Dermis blood vessel endothelial cell (primary cell): ENCODE measurements at regions not wholly inside any gene's neighbourhood (a gene's known extent, or its start where the extent isn't known, plus 50 kb on each side); places are given as distances from the start of the nearest gene placed in this dataset.
A peak's percentile ranks its signal among the peaks of the same experiment; 100 is the strongest.

ENCODE experiments used
- DNase-seq: peaks from one replicate; pipeline ENCODE4 v3.0.0; 2010

- DNase-seq = no peak
Measured at GRCh38 chr10:90504172-90504571, 353.7 kb downstream of the HTR7 start.

- DNase-seq = no peak
Measured at GRCh38 chr10:90526721-90527120, 331.1 kb downstream of the HTR7 start.

DNA sequence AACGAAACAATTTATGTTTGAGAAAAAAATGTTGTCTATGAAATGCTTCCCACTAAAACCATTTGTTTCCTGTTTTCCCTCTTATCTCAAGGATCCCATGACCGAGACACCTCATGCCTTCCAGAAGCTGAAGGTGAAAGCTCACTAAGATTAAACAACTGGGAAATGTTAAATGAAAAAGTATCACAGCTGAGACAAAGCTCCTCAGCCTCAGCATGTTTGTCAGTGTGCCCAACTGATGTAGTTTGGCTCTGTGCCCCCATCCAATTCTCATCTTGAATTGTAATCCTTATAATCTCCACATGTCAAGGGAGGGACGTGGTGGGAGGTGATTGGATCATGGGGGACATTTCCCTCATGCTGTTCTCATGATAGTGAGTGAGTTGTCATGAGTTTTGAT is 327.3 kb downstream of the HTR7 start:
- no peak for DNase-seq

- no peak for DNase-seq
Measured at GRCh38 chr10:90557385-90557784, 300.5 kb downstream of the HTR7 start.

DNA sequence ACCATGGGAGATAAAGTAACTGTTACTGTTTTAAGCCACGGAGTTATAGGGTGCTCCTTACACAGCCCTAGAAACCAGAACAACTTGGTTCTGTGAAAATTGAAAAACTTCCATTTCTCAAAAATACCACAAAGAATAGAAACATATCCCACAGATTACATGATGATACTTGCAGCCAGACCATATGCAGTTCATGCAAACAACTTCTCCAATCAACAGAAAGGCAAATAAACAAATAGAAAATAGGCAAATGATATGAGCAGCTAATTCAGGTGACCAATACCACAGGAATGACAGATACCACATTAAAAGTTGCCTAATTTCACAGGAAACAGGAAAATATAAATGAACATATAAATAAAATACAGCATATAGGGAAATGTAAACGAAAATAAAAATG is 297.5 kb downstream of the HTR7 start:
- DNase-seq = no peak

DNA sequence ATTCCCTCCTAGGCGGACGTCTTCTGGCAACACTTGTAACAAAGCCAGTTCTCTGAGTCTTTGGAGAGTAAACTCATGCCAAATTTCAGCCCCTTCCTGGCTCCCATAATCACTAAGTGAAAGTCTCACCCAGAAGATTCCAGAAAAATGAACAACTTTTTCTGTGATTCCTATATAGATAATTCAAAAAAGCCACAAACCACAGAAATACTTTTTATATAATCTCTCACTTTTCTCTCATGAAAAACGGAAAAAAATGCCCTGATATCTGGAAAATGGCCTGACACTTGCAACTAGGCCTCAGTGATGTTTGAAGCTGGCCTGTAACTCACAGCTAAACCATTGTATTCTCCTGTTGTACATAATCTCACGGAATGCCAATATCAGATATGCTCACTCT is 296.2 kb downstream of the HTR7 start:
- no peak for DNase-seq

- DNase-seq = no peak
Measured at GRCh38 chr10:90571481-90572258, 286.2 kb downstream of the HTR7 start.

DNA sequence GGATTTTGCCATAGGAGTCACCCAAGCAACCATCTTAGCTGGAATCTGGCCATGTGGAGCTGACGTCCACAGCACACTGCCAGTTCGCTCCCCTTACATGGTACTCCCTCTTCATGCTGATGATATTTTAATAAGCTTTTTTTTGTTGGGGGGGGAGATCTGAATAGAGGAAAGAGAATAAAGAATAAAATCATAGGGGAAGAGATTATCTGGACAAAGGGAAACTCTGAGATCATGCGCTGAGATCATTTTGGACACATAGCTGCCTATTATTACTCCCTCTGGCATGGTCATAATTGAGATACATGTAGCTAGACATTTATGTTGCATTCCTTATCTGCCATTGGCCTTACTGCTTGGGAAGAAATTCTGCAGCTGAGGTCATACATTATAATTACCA is 282.7 kb downstream of the HTR7 start:
- DNase-seq = no peak

- DNase-seq = no peak
Measured at GRCh38 chr10:90577569-90577968, 280.3 kb downstream of the HTR7 start.

- peak; percentile 30 for DNase-seq
Measured at GRCh38 chr10:90579602-90580242, 278.1 kb downstream of the HTR7 start.

GRCh38 chr10:90583416-90583815 is 274.4 kb downstream of the HTR7 start:
- no peak for DNase-seq

DNA sequence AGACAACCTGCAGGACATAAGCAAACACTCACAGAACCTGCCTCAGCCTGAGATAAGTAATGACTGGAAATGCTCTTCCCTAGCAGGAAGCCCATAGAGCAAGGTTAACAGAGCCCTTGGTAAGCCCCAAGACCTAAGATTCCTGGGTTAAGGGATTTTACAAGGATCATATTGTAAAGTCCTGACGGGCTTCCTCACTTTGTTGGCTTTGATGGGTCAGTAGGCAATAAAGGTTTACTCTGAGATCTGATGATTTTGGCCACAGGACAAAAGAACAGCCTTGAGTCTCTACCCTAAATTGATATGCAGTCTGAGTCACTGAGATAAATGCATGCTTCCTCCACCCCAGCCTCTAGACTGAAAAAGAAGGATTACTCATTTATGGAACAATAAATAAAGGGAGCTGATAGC is 270.8 kb downstream of the HTR7 start:
- no peak for DNase-seq

DNA sequence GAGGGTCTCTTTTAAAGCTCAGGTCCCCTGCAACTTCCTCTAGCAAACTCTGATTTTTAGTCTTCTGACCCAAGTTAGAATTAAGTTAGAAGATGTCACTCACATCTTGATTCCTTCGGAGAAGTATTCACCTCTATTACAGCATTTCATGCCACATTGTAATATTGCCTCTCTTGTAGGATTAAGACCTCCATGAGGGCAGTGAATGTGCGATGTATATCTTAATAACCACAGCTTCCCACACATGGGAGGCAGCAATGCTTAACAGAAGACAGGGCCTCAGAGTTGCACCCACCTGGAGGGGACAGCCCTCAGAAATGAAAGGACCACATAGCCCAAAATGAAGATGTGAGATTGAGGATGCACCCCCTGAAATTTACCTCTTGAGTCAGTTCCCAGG is 270.3 kb downstream of the HTR7 start:
- DNase-seq = no peak

DNA sequence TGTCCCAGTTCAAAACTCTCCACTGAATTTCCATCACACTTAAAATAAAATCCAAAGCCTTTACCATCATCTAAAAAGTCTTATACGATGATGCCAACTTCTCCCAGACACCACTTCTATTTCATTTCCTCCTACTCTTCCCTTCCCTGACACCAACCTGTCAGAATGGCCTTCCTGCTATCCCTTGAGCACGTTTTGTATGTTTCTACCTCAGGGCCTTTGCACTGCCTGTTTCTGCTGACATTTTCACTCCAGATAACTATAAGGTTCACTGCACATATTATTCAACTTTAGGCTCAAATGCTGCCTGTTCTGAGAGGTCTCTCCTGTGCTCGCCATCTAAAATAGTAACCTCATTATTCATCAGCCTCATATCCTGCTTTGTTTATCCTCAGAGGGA is 269.6 kb downstream of the HTR7 start:
- no peak for DNase-seq

- no peak for DNase-seq
Measured at GRCh38 chr10:90589825-90590224, 268.0 kb downstream of the HTR7 start.

DNA sequence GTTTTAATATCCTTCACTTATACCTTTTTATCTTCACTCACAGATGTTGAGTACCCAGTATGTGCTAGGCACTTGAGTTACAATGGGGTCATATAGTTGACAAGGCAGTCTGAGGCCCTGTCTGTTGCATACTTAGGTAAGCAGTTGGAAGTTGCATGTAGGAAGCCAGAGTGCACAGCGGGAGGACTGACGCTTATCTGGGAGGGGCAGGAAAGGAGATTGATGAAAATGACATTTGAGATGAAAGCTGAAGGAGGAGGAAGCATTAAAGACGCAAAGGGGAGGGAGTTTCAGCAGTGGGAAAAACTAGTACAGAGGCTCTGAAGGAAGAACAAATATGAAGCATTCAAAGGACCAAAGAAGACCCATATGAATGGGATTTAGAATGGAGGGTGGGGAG is 266.2 kb downstream of the HTR7 start:
- DNase-seq = no peak

DNA sequence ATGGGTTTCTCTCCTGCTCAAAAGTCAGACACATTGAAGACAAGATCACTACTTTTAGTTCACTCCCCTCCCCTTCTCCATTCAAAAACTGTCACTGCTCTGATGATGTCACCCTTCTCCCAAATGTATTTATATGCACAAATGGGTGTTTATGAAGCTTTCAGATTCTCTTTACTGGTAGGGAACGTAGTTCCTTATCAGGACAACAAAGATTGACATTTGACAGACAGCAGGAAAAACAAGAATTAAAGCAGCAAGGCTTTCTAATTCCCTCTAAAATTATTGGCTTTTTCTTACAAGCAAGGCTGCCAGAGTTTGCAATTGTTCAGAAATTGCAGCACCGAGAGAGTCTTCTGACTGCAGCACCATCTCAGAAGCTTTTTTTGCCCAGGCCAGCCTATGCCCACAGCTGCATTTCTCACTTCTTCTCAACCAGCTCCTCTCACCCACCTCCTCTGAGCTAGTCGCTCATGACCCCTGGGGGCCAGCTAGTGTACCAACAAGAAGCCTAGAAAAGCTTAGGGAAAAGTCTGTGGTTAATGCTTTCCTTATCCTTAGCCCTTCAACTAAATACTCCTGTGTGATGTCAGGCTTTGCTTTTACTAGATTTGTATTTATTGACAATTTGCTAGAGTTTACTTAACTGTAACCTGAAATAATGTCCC is 265.1 kb downstream of the HTR7 start:
- DNase-seq = peak; percentile 66

DNA sequence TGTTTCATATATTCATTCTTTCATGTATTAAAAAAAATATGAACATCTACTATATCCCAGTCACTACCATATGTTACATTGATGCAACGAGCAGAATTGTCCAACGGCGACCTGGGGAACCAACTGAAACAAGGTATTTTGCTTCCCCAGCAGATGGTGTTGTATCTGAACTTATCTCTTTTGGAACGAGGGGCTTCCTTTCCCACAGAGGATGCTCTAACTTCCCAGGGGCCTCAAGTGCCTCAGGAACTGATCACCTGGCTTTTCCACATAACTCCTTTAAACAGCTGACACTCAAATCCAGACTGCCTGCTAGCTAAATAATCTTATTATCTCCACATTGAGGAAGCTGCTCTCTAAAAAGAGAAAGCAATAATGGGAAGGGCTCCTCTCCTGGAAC is 259.3 kb downstream of the HTR7 start:
- no peak for DNase-seq

- DNase-seq = no peak
Measured at GRCh38 chr10:90602862-90603610, 254.8 kb downstream of the HTR7 start.

DNA sequence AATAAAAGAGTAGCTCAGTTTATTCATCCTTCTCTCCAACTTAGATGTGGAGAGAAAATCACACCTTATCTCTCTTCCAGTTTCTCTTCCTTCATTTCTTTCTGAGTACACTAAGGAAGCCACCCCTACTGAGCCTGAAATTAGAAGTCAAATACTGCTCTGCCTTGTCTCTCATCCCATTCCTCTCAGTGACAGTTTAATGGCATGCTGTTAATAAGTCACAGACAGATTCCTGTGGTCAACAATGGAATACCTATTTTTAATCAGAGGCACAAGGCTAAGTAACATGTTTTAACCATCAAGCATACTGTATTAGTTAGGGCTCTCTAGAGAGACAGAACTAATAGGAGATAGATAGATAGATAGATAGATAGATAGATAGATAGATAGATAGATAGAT is 253.2 kb downstream of the HTR7 start:
- DNase-seq = no peak

DNA sequence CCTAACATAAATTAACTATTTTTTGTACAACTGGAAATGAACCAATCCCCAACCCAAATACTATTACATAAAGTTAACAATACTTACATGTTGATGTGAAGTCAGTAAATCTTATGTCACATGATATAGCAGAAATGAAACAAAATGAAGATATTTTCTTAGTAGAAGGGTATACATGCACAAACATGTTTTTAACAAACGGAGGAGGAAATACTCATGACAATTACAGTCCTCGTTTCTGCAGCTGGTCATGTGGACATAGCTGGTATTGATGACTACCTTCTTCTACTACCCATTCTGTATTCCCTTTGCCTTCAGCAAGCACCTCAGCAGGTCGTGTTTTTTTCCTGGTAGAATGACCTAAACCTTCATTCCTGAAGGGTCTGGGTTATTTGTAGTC is 252.3 kb downstream of the HTR7 start:
- no peak for DNase-seq

GRCh38 chr10:90612276-90612675 is 245.6 kb downstream of the HTR7 start:
- DNase-seq = no peak

- no peak for DNase-seq
Measured at GRCh38 chr10:90614631-90615030, 243.2 kb downstream of the HTR7 start.
